Colon (tissue), 2 donors: ENCODE measurements at regions not wholly inside any gene's neighbourhood (a gene's known extent, or its start where the extent isn't known, plus 50 kb on each side); places are given as distances from the start of the nearest gene placed in this dataset.

ENCODE experiments used
- FAIRE-seq: peaks from 2 replicates; lab custom pipeline; 2012; peaks lifted over from hg19 to GRCh38; lab: Jason Lieb, UNC
- donor health status: control.
- donor health status: control.

DNA sequence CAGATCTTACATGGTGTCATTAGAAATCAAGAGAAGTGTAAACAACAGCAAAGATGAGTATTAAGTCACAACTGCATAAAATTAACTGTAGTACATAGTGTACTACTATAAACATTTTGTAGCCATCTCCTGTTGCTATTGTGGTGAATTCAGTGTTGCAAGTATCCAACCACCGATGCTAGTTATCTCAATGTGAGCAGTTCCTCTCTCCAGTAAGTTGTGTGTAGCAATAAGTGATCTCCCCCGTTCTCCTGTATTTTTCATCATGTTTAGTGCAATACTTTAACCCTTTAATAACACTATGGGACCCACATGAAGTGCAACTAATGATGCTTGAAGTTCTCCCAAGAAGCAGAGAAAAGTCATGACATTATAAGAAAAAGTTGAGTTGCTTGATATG is 264.7 kb upstream of the KCNH8 start:
- no peak for FAIRE-seq

DNA sequence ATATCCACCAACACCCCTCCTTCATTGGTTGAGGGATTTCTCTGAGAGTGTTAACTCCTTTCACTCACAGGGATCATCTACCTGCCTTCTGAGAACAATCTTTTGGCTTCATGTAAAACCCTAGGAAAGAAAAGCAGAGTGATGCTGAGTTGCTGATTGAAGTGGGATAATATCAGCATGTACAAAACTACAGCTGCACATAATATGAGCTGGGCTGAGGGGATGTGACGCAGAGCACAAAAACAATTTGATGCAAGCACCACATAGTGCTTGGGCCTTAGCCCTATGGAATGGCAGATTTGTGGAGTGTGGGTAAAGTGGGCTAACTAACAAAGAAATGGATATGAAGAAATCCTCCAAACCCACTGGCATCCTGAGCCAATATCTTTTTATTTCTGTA is 267.6 kb upstream of the KCNH8 start:
- FAIRE-seq: no peak

DNA sequence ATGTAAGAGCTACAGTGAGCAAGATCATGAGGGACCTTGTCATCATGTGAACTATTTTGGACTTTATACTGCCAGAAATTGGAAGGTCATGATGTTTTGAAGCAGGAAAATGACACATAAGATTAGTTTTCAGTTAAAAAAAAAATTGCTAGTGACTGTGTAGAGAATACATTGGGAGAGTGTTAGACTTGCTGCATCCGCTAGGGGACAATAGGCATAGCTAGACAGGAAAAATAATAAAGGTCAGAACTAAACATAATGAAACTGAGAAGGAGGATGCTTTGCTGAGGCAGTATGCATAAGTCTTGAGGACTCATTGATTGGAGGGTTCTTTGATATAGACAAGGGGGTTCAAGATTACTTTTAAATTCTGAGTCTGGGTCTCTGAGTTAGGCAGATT is 275.8 kb upstream of the KCNH8 start:
- FAIRE-seq: no peak

DNA sequence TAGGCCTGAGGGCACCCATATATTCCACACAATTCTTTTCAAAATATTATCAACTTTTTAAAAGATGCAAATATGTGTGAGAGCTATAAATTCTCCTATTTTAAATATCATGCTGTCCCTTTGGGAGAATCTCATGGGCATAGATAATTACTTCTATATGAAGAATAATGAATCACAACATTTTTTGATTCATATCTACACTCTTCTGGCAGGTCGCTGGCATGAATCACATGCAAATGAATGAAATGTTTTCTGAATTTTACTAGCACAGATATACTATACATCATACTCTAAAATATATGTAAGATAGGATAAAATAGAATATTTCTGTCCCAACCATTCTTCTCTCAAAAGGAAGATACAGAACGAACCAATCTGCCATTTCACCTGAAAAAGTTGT is 277.7 kb upstream of the KCNH8 start:
- FAIRE-seq: no peak

DNA sequence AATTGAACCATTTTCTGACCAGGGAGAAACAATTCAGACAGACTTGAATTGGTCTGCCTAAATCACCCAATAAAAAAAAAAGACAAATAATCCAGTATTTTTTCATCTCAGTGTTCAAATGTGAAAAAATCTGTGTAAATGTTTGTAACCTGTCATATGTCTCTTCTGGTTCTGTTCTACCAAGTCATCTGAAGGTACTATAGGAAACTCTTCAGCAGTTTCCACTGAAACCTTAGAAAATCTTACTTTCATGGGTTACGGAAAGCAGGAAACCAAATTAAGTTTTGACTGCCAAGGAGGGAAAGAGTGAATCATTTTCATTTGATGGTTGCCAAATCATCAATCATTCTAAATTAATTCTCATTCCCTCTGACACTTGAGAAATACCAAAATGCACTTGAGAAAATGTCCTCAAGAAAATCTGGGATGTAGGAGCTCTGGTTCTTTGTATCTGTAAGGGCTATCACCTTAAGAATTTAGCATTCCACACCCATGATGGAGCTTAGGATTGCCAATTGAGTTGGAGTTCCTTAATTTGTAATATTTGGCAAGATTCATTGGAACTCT is 278.2 kb upstream of the KCNH8 start:
- no peak for FAIRE-seq

DNA sequence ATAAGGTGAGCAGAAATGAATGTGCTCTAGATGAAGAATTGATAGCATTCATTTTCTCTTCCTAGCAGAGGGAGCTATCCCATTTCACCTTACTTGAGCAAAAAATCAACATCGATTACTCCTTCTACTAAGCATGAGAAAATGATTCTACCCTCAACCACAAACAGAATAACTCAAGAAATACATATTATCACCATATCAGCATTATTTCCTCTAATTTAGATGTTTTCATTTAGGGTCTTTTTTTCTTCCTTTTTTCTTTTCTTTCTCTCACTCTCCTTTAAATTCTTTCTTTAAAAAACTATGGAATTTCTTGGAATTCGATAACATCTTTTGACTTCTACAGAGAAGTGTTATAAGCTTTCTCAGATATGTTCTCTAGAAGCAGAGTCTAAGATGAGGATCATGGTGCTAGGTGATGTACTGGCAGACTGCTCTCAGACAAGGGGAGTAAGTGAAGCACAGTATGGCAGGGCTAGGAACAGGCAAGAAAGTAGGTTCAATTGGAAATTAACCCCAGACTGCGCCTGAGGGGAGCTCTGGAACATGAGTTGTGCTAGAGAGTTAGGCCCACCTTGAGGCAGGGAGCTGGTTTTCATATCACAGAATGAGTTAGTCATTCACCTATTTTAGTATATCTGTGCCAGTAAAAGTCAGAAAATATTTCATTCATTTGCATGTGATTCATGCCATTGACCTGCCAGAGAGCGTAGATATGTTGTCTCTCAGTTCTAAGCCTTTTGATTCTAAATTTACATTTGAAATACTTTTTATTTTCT is 279.2 kb upstream of the KCNH8 start:
- no peak for FAIRE-seq

DNA sequence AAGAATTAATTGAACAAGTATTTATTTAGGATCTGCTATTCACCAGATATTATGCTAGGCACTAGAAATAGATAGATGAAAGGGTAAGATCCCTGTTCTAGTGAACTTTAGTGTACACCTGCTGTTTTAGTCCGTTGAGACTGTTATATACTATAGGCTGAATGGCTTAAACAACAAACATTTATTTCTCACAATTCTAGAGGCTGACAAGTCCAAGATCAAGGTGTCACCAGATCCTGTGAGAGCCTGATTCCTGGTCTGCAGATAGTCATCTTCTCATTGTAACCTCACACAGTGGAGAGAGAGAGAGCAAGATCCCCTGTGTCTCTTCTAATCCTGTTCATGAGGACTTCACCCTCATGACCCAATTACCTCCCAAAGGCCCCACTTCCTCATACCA is 281.4 kb upstream of the KCNH8 start:
- no peak for FAIRE-seq

DNA sequence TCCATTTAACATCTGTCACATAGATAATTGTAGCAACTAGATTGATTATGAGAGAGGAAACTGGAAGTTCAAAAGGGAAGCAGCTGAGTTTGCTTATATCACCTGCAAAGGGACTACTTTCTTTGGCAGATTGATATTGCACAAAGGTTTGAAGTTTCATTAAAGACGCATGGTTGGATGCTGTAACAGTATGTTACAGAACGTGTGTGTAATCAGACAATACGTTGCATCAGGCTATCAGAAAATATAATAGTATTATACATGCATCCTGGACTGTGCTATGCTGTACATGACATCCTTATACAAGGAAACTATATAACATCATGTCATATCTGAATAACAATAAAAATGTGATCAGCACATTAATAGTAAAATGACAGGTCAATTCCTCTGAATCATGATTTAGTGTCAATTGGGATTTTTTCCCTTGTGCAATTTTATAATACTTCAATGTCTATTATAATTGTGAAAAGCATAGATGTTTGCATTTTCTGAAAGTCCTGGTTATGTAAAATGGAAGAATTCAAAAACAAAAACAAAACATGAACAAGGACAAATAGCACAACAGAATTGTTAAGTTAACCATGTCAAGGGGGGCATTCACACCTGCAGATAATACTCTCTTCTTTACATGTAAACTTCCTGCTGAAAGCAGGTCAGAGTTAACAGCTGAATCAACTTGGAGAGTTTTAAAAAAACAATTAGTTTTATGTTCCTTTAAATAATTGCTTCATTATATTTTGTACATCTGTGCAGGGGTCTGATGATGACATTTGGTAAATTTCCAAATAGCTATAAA is 283.2 kb upstream of the KCNH8 start:
- no peak for FAIRE-seq

DNA sequence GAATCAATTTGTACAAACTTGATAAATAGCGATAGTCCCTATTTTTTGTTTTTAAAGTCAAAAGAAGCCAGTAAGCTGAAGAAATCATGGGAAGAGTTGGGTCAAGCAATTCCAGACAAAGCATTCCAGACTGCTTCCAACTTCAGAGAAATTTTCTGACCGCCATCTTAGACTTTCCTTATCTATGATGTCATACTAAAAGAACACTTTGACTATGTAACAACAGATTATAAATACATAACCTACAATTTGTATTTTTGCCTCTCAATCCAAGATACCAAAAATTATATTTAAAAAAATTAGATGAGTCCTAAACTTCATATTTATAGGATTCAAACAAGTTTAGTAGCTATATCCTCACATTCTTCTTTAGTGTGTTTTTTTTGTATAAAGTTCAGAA is 286.2 kb upstream of the KCNH8 start:
- no peak for FAIRE-seq

DNA sequence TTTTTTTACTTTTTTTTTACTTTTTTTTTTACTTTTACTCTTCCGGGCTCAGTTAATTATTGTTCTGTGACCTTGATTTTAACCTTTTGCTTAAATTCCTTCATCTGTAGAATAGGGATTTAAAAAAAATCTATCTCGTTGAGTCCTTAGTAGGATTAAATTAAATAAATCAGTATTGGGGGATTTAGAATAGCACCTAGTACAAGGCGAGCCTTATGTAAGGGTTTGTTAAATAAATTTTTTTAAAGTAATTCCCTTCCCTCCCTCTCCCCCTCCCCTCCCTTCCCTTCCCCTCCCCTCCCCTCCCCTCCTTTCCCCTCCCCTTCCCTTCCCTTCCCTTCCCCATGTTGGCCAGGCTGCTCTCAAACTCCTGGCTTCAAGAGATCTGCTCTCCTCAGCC is 287.2 kb upstream of the KCNH8 start:
- FAIRE-seq: no peak

DNA sequence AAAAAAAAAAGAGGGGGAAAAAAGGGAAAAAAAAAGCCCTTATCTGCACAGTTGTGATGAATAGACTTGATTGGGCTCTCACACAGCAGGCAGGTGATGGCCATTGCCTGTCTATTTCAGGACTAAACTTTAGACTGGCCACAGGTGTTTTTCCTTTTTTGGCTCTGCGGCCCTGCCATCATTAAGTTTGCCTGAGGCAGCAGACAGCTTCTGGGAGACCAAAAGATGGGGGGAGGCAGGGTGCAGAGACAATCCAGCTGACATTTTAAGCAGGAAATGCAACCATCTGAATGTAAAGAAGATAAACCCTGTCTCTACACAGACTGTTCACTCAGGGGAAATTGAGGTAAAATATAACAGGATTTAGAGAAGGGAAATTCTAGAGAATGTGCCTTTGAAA is 295.0 kb upstream of the KCNH8 start:
- no peak for FAIRE-seq

DNA sequence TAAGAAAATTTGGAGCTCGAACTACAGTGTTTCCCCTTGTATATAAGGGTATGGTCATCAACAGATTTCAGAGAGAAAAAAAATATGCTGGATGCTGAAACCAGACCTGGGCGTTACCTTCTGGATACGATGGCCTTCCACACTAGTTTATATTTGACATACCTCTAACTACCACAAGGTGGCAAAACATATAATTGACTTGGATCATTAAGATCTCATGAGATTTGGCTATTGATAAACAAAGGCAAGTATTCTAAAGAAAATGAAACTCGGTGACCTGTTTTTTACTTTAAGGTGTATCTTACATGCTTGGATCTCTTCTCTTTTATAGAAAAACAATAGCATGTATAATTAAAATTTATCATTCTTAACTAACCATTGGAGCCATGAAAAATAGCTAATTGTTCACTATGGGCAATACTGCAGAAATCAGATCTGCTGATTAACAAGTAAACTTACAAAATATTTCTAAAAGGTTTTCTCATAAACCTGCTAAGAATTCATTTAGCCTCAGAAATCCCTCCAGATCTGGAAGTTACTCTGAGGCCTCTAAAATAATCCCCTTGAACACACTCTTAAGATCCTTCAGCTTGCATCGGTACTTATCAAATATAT is 300.6 kb upstream of the KCNH8 start:
- no peak for FAIRE-seq

DNA sequence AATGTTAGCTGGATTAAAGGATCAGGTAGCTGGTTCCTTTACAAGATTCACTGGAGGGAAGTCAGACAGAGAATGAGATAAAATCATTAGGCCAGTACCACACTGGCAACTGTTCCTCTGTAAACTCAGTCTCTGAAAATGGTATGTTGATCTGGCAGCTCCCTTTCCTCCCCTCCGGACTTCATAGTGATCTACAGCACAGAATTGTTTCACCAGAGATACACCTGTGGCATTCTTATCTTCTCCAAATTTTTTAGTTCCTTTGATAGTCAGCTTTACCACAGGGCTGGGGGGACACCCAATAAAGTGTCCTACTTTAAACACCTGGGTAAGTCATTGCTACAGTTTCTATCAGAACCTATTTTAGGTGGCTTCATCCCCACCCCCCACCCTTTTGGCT is 304.3 kb upstream of the KCNH8 start:
- no peak for FAIRE-seq

DNA sequence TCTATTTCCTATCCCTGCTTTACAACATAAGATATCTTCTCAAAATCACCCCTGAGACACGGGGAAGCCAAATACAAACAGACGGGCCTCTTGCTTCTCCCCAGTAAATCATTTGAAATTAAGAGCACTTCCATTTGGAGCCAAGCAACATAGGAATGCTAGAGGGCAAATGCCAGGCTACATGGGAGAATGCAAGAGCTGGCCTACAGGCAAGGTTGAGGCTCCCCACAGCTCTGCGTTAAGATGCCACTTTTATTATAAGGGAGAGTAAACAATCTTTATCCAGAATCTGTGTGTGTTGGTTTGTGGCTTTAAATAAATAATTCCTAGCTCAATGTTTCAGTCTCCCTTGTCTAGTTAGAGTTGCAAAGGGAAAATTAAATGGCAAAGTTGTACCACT is 305.1 kb upstream of the KCNH8 start:
- FAIRE-seq: no peak

DNA sequence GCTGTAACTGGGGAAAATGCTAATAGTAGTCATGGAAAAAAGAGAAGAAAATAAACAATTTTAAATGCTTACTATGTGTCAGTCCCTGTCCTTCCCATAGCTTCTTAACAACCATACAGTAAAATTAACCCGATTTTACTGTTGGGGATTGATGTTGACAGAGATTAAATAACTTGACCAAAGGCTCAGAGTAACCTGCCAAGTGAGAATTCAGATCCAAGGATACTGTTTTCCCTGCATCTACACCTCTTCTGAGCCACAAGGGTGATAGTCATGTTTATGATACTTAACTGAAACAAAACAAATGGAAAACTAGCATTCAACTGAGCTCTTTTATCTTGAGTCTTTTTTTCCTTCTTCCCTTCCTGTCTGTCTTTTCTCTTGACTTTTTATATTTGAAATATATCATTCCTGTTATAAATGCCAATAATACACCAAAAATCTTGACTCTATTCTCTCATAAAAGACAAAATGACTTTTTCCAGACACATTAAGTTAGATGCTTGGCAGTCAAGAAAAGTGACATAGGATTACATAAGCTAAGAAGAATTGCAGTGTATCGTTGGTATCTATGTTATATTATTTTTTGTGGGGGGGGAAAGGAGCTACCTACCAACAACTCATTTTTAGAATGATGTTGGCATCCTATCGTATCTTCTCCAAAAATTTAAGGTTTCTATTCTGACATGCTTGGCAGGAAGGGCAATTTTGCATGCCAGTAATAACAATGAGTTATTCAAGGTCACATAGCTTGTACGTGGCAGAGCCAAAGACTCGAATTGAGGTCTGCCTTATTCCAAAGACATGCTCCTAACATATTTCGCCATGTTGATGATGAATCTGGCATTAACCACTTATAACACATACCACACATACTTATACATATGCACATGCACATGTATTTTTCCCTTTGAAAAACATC is 306.6 kb upstream of the KCNH8 start:
- no peak for FAIRE-seq

DNA sequence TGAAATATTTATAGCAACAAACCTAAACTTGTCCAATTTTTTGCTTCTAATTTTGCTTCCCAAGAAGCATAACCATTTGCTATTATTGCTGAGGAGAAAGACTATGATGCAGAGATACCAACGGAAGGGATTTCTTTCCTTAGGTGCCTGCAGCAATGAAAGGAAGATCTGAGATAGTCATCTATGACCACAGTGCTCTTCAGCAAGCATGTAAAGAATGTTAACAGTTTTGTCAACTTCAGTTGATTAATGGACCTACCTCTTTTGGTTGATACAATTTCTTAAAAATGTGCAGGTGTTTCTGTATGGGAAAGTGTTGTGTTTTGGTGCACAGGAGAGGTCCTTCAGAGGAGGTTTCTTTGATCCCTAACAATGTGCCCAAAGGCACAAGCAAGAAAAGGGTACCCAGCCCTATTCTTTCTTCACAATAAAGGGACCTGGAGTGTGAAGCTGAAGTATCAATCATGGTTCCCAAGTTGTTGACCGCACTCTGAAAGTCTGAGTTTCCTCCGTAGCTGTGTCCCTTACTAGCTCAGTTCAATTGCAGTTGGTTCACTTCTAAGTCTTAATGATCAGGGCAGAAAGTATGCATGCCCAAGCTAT is 307.7 kb upstream of the KCNH8 start:
- FAIRE-seq: no peak

DNA sequence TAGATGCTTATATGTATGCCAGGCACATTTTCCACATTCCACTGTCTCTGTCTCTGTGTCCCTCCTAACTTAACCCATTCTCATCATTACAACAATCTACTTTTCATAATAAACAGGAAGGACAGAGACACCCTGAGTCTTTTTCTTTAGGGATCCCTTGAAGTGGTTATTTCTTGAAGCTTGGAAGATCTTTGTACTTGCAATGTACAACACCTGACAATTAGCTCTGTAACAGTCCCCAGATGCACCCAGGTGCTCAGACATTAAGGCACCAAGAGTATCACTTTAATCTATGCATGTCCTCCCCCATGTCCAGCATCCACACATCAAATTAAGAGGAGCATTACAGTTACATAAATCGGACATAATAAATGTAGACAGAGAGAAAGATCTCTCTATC is 309.6 kb upstream of the KCNH8 start:
- no peak for FAIRE-seq

DNA sequence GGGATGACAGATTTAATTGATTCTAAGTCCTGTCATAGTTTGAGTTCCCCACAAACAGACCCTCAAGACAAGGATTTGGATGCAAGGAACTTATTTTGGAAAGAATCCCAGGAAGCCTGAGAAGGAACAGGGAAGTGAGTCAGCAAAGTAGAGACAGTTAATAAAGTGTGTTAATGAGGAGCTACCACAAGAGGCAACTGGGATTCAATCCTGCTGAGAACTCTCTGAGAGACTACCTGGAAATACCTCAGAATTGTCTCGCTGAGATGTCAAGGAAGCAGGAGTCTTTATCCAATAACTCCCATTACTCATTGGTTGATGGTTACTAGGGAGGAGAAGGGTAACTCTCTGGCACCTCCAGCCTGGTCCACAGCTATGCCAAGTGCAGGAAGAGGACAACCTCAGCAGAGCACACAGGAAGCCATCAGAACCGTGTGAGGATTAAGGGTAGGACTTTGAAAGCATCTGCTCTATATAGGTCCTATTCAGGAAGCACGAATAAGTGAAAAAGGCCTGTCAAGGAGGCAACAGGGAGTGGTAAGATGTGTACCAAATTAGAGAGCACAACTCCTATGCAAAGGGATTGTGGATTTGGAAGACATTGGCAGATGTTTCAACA is 311.1 kb upstream of the KCNH8 start:
- no peak for FAIRE-seq

DNA sequence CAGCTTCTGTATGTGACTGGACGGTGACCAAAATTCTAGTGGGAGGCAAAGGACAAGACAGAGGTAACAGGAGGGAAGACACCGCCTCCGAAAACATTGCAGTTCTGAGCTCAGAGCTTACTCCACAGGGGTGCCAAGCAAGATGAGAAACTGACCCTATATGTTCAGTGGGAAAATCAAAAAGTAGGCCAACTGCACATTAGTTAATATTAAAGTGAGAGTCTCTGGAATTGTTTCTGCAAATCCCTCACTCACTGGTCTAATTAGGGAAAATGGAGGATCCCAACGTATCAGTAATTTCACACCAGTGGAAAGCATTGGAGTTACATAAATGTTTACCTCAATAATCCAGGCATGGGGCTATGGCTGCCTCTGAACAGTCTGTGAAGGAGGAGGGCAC is 313.3 kb upstream of the KCNH8 start:
- FAIRE-seq: no peak

DNA sequence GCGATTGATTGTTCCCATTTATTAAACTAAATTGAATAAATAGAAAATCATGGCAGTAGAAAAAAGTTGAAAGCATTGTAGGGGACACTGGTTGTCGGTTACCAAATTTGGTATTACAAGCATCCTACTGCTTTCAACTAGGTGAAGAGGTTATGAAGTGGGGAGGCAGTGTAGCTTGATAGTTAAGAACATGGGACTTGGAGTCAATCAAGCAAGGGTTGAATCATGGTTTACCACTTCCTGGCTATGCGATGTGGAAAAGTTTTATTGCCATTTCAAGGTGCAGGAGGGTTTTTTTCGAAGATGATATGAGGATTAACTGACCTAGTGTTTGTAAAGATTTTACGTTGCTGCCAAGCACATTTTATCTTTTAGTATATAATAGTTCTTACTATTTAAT is 318.2 kb upstream of the KCNH8 start:
- FAIRE-seq: no peak

DNA sequence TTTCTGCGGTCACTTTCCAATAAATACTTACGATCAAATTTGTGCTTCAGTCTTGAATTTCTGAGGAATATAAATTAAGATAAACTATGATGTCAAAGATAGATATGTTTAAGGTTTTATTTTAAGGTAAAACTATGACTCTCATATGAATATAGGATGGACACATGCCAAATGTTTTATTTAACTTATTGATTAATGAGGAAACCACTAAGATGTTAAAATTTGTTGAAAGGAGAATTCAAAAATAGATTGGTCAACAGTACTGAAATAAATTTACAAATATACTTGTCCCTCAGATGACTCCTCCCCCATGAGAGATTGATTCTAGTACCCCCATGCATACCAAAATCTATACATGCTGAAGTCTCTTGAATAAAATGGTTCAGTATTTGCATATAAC is 319.7 kb upstream of the KCNH8 start:
- FAIRE-seq: no peak
